ENCODE measurements at regions not wholly inside any gene's neighbourhood (a gene's known extent, or its start where the extent isn't known, plus 50 kb on each side); places are given as distances from the start of the nearest gene placed in this dataset.

GRCh38 chr17:79337053-79337452 lies 262.4 kb downstream of the ENGASE start:
- no peak for TF ChIP-seq CTCF (IDR thresholded peaks at IDR 0.05)
- no peak for TF ChIP-seq POLR2A (IDR thresholded peaks at IDR 0.05)

All from uterus (tissue), 2 donors.